Bronchial epithelial cell (primary cell): ENCODE measurements at regions not wholly inside any gene's neighbourhood (a gene's known extent, or its start where the extent isn't known, plus 50 kb on each side); places are given as distances from the start of the nearest gene placed in this dataset.

Experiments
- DNase-seq: peaks from one replicate; pipeline ENCODE4 v3.0.0-alpha.2; 2010; ENCODE audit warnings: low read depth
- FAIRE-seq: peaks from 2 replicates; lab custom pipeline; 2011; peaks lifted over from hg19 to GRCh38; lab: Jason Lieb, UNC
- H3K27me3 ChIP-seq: 2 replicates; pipeline ENCODE4 v1.5.1; 2011; ENCODE audit warnings: low read length; ENCODE audit not compliant: control insufficient read depth, insufficient read depth
- H3K36me3 ChIP-seq: 2 replicates; pipeline ENCODE4 v1.5.1; 2011; ENCODE audit warnings: low read length; ENCODE audit not compliant: control insufficient read depth, insufficient read depth
- H3K4me3 ChIP-seq: 2 replicates; pipeline ENCODE4 v1.5.1; 2011; ENCODE audit warnings: mild to moderate bottlenecking, low read depth, low read length, control low read depth
- CTCF ChIP-seq: IDR thresholded peaks from 2 replicates; pipeline ENCODE4 v1.5.1; 2011; ENCODE audit warnings: mild to moderate bottlenecking, moderate library complexity, low read length, control low read depth, inconsistent platforms; ENCODE audit not compliant: insufficient read depth, severe bottlenecking

DNA sequence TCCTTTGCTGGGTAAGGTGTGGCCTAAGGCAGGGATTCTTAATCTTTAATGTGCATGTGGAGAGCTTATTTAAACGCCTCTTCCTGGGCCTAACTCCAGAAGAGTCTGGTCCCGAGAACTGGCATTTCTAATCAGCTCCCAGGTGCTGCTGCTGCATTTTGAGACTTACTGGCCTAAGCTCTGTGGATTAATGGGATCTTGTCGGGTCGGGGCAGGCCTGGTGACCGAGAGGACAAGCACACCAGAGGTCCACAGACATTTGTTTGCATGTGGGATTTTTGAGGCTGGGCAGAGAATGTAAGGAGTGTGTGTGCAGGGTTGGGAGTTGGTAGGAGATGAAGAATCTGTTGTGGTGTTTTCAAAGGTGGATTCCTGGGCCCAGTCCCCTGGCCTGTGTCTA is 95.0 kb upstream of the DAP start:
- Histone ChIP-seq H3K36me3 (no peaks in the 10 kb centered on the region), H3K4me3 (no peak overlapping the region), H3K27me3 (no peaks in the 10 kb centered on the region)
- no peak for TF ChIP-seq CTCF
- no peak for DNase-seq
- no peak for FAIRE-seq

- no peak for FAIRE-seq
- no peak for TF ChIP-seq CTCF
- Histone ChIP-seq H3K27me3 (no peaks in the 10 kb centered on the region), H3K36me3 (no peaks in the 10 kb centered on the region), H3K4me3 (no peak overlapping the region)
- DNase-seq: no peak
Measured at GRCh38 chr5:10854506-10855277, 93.7 kb upstream of the DAP start.

- Histone ChIP-seq H3K4me3 (no peak overlapping the region), H3K27me3 (no peaks in the 10 kb centered on the region), H3K36me3 (no peaks in the 10 kb centered on the region)
- FAIRE-seq: no peak
- no peak for DNase-seq
- no peak for TF ChIP-seq CTCF
Measured at GRCh38 chr5:10853154-10853553, 92.1 kb upstream of the DAP start.

- Histone ChIP-seq H3K4me3 (no peak overlapping the region), H3K36me3 (no peaks in the 10 kb centered on the region), H3K27me3 (no peaks in the 10 kb centered on the region)
- TF ChIP-seq CTCF: no peak
- FAIRE-seq (no peak), DNase-seq (no peak)
Measured at GRCh38 chr5:10849278-10849677, 88.2 kb upstream of the DAP start.

GRCh38 chr5:10844016-10844415 is 83.0 kb upstream of the DAP start:
- FAIRE-seq (no peak), DNase-seq (no peak)
- no peak for TF ChIP-seq CTCF
- Histone ChIP-seq H3K36me3 (no peaks in the 10 kb centered on the region), H3K27me3 (no peaks in the 10 kb centered on the region), H3K4me3 (no peak overlapping the region)

DNA sequence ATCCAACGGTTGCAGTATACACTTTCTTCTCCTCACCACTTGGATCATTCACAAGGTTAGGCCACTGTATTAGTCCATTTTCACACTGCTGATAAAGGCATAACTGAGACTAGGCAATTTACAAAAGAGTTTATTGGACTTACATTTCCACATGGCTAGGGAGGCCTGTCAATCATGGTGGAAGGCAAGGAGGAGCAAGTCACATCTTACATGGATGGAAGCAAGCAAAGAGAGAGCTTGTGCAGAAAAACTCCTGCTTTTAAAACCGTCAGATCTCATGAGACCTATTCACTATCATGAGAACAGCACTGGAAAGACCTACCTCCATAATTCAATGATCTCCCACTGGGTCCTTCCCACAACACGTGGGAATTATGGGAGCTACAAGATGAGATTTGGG is 81.8 kb upstream of the DAP start:
- DNase-seq (no peak), FAIRE-seq (no peak)
- no peak for TF ChIP-seq CTCF
- Histone ChIP-seq H3K36me3 (no peaks in the 10 kb centered on the region), H3K27me3 (no peaks in the 10 kb centered on the region), H3K4me3 (no peak overlapping the region)
